GM20000 (cell line): ENCODE measurements at regions not wholly inside any gene's neighbourhood (a gene's known extent, or its start where the extent isn't known, plus 50 kb on each side); places are given as distances from the start of the nearest gene placed in this dataset.

Source experiments
- DNase-seq: peaks from one replicate; pipeline ENCODE4 v3.0.0; 2012; ENCODE audit warnings: low spot score
- CTCF ChIP-seq: IDR thresholded peaks from 2 replicates; pipeline ENCODE4 v1.5.1; 2012; ENCODE audit warnings: mild to moderate bottlenecking, control low read depth; ENCODE audit errors: extremely low read depth, missing control alignments

- no peak for TF ChIP-seq CTCF
- DNase-seq, result no peak
Measured at GRCh38 chr16:86773354-86773715, 195.0 kb downstream of the FOXL1 start.

- no peak for DNase-seq
- TF ChIP-seq CTCF, result no peak
Measured at GRCh38 chr16:86774931-86775330, 196.6 kb downstream of the FOXL1 start.

- no peak for TF ChIP-seq CTCF
- no peak for DNase-seq
Measured at GRCh38 chr16:86775511-86775921, 197.2 kb downstream of the FOXL1 start.

GRCh38 chr16:86777381-86777946 is 199.1 kb downstream of the FOXL1 start:
- DNase-seq, result no peak
- no peak for TF ChIP-seq CTCF

GRCh38 chr16:86778108-86778745 is 199.9 kb downstream of the FOXL1 start:
- DNase-seq, result no peak
- no peak for TF ChIP-seq CTCF

- DNase-seq, result no peak
- TF ChIP-seq CTCF, result no peak
Measured at GRCh38 chr16:86778978-86779377, 200.6 kb downstream of the FOXL1 start.

- no peak for TF ChIP-seq CTCF
- no peak for DNase-seq
Measured at GRCh38 chr16:86781046-86781445, 202.7 kb downstream of the FOXL1 start.
